Endothelial cell of umbilical vein (primary cell): ENCODE measurements at regions not wholly inside any gene's neighbourhood (a gene's known extent, or its start where the extent isn't known, plus 50 kb on each side); places are given as distances from the start of the nearest gene placed in this dataset.

Experiments used
- BruUV-seq: library from RNA; stranded (reverse); fragments of 400-500 nt; replicated peaks from 2 replicates; lab custom pipeline; 2021; lab: Mats Ljungman, UMichigan
- CTCF ChIA-PET: fragments of 300-600, 350-600 bp; sonication (Branson Sonifier 250); formaldehyde crosslinking; loops from one replicate; lab custom pipeline; 2021; ENCODE audit warnings: antibody characterized with exemption, inconsistent platforms; lab: Charles Lee
- POLR2A ChIA-PET: fragments of 300-600, 350-600 bp; sonication (Branson Sonifier 250); formaldehyde crosslinking; loops from one replicate; lab custom pipeline; 2021; ENCODE audit warnings: antibody characterized with exemption, inconsistent platforms; lab: Charles Lee
- DNase-seq: peaks from one replicate; pipeline ENCODE4 v3.0.0-alpha.2; 2011; ENCODE audit warnings: low read depth, low spot score
- FAIRE-seq: peaks from 2 replicates; lab custom pipeline; 2011; peaks lifted over from hg19 to GRCh38; lab: Jason Lieb, UNC
- H2AFZ ChIP-seq: 2 replicates; pipeline ENCODE4 v1.6.0; 2012; ENCODE audit warnings: low read depth, low read length, control low read depth, inconsistent platforms
- H3K27ac ChIP-seq: 2 replicates; pipeline ENCODE4 v1.5.1; 2011; ENCODE audit warnings: low read depth, mild to moderate bottlenecking, control low read depth, low read length, moderate library complexity; ENCODE audit not compliant: insufficient read depth
- H3K27me3 ChIP-seq, 2 experiments: 2 replicates each; pipeline versions ENCODE4 v1.6.0 to v1.6.1; 2011; ENCODE audit warnings: low read length in 2 of 2, mixed read lengths in 1 of 2; ENCODE audit not compliant: control insufficient read depth in 2 of 2, insufficient read depth in 2 of 2
- H3K36me3 ChIP-seq, 2 experiments: 2 replicates in 1 of 2; 3 replicates in 1 of 2; pipeline ENCODE4 v1.5.1; 2011; ENCODE audit warnings: low read length in 2 of 2, mild to moderate bottlenecking in 1 of 2, moderate library complexity in 1 of 2; ENCODE audit not compliant: control insufficient read depth in 2 of 2, insufficient read depth in 2 of 2; ENCODE audit errors: extremely low read depth in 1 of 2
- H3K4me1 ChIP-seq: 3 replicates; pipeline ENCODE4 v1.5.1; 2011; ENCODE audit warnings: mild to moderate bottlenecking, low read length; ENCODE audit not compliant: control insufficient read depth, insufficient read depth; ENCODE audit errors: extremely low read depth
- H3K4me2 ChIP-seq: 2 replicates; pipeline ENCODE4 v1.6.1; 2011; ENCODE audit warnings: low read length, control low read depth, mixed read lengths; ENCODE audit not compliant: insufficient read depth
- H3K4me3 ChIP-seq, 3 experiments: fragments of 200-600 bp in 1 of 3; sonication (generic), shearing (Covaris generic) in 1 of 3; replicated peaks in 1 of 3; 2 replicates each; pipeline ENCODE4 v1.5.1; 2011 to 2016; ENCODE audit warnings: control low read depth in 3 of 3, low read length in 3 of 3, mild to moderate bottlenecking in 2 of 3, inconsistent platforms in 1 of 3, low read depth in 1 of 3, moderate library complexity in 1 of 3; ENCODE audit not compliant: insufficient read depth in 1 of 3
- H3K79me2 ChIP-seq: 2 replicates; pipeline ENCODE4 v1.6.0; 2012; ENCODE audit warnings: low read length, inconsistent platforms; ENCODE audit not compliant: control insufficient read depth, insufficient read depth
- H3K9ac ChIP-seq: replicated peaks from 2 replicates; pipeline ENCODE3; 2011; ENCODE audit warnings: low read length, control low read depth; ENCODE audit not compliant: insufficient read depth; ENCODE audit errors: extremely low read depth
- H3K9me1 ChIP-seq: replicated peaks from 3 replicates; pipeline ENCODE4 v1.6.0; 2011; ENCODE audit warnings: mild to moderate bottlenecking, low read length; ENCODE audit not compliant: control insufficient read depth, insufficient read depth; ENCODE audit errors: extremely low read depth
- H3K9me3 ChIP-seq: replicated peaks from 2 replicates; pipeline ENCODE4 v1.5.1; 2012; ENCODE audit warnings: low read length, inconsistent platforms; ENCODE audit not compliant: control insufficient read depth, insufficient read depth
- H4K20me1 ChIP-seq: replicated peaks from 2 replicates; pipeline ENCODE3; 2011; ENCODE audit warnings: mild to moderate bottlenecking, low read length; ENCODE audit not compliant: control insufficient read depth, insufficient read depth; ENCODE audit errors: extremely low read depth
- EZH2 ChIP-seq: IDR thresholded peaks from 2 replicates; pipeline ENCODE4 v1.6.1; 2012; ENCODE audit warnings: borderline replicate concordance, low read depth, mild to moderate bottlenecking, moderate library complexity, low read length, inconsistent platforms; ENCODE audit not compliant: severe bottlenecking
- FOS ChIP-seq: IDR thresholded peaks from 2 replicates; pipeline ENCODE4 v1.6.1; 2011; ENCODE audit warnings: mild to moderate bottlenecking, low read length, moderate library complexity, borderline replicate concordance; ENCODE audit not compliant: insufficient read depth
- GATA2 ChIP-seq: IDR thresholded peaks from 2 replicates; pipeline ENCODE4 v1.7.0; 2011; ENCODE audit warnings: low read depth, mild to moderate bottlenecking, moderate library complexity, mixed read lengths, low read length; ENCODE audit not compliant: insufficient read length, insufficient read depth
- JUN ChIP-seq: IDR thresholded peaks from 2 replicates; pipeline ENCODE4 v1.6.1; 2011; ENCODE audit warnings: borderline replicate concordance, low read depth; ENCODE audit not compliant: insufficient read length, insufficient read depth
- MYC ChIP-seq: IDR thresholded peaks from one replicate; pipeline ENCODE4 v1.6.1; 2011; ENCODE audit warnings: mild to moderate bottlenecking, low read depth, low read length
- POLR2A ChIP-seq: IDR thresholded peaks from 2 replicates; pipeline ENCODE4 v1.6.1; 2012; ENCODE audit warnings: low read depth, mild to moderate bottlenecking, control low read depth, low read length
- POLR2AphosphoS5 ChIP-seq: IDR thresholded peaks from 2 replicates; pipeline ENCODE4 v1.6.1; 2012; ENCODE audit warnings: low read depth, mild to moderate bottlenecking, control low read depth, low read length, moderate library complexity; ENCODE audit not compliant: insufficient read depth
- dilution Hi-C: fragments of 300-500 bp; cut with MboI; formaldehyde crosslinking; loops from one replicate; pipeline ENCODE4 v1.15.0; 2019; ENCODE audit warnings: low sequenced_read_pairs; ENCODE audit not compliant: extremely low pct_ligation_motif_present
- intact Hi-C: fragments of 100-400 bp; cut with micrococcal nuclease; formaldehyde crosslinking; loops from one replicate; pipeline ENCODE4 v1.10.0; 2022
- TF ChIP-seq, protein P1 (sequence below): IDR thresholded peaks from 2 replicates; pipeline ENCODE4 v1.6.1; 2011; ENCODE audit not compliant: insufficient read depth, insufficient read length
- TF ChIP-seq, protein P2 (sequence below), 2 donors: IDR thresholded peaks; 1 replicate in 1 of 2; 2 replicates in 1 of 2; pipeline ENCODE4 v1.5.1; 2011; ENCODE audit warnings: low read length in 2 of 2, mild to moderate bottlenecking in 2 of 2, moderate library complexity in 2 of 2, control low read depth in 1 of 2, inconsistent platforms in 1 of 2, low read depth in 1 of 2; ENCODE audit not compliant: insufficient read depth in 1 of 2; ENCODE audit errors: extremely low read depth in 1 of 2

DNA sequence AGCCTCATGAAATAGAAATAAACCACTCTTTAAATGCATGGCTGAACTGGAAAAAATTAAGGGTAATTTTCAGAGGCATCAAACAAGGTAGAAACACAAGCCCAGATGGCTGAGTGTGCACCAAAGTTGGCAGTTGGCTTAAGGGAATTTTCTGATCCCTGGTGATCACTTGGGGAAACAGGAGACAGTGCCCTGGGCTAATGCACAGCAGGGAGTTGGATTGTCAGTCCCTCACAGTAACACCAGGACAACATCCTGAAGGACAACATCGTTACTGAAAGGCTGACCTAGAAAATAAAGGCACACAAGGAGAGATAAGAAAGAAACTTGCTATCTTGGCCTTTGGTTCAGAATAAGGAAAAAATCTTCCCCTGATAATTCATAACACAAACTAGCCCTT is 417.0 kb downstream of the SLC4A3 start:
- no peaks in the 10 kb centered on the region for H3K27me3 ChIP-seq
- no peak for TF ChIP-seq GATA2
- no peak for TF ChIP-seq EZH2
- TF ChIP-seq, protein P1, sequence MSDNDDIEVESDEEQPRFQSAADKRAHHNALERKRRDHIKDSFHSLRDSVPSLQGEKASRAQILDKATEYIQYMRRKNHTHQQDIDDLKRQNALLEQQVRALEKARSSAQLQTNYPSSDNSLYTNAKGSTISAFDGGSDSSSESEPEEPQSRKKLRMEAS, result no peak
- TF ChIP-seq FOS, result no peak
- TF ChIP-seq POLR2A, result no peak
- no peak for TF ChIP-seq MYC
- TF ChIP-seq, protein P2, sequence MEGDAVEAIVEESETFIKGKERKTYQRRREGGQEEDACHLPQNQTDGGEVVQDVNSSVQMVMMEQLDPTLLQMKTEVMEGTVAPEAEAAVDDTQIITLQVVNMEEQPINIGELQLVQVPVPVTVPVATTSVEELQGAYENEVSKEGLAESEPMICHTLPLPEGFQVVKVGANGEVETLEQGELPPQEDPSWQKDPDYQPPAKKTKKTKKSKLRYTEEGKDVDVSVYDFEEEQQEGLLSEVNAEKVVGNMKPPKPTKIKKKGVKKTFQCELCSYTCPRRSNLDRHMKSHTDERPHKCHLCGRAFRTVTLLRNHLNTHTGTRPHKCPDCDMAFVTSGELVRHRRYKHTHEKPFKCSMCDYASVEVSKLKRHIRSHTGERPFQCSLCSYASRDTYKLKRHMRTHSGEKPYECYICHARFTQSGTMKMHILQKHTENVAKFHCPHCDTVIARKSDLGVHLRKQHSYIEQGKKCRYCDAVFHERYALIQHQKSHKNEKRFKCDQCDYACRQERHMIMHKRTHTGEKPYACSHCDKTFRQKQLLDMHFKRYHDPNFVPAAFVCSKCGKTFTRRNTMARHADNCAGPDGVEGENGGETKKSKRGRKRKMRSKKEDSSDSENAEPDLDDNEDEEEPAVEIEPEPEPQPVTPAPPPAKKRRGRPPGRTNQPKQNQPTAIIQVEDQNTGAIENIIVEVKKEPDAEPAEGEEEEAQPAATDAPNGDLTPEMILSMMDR (IDR thresholded peaks at IDR 0.05; ENCODE audit: extremely low read depth in 1 of 2, insufficient read depth in 1 of 2, low read depth in 1 of 2, low read length in 2 of 2), result no peak
- no peak for TF ChIP-seq POLR2AphosphoS5
- no peak for TF ChIP-seq JUN
- no peak for DNase-seq
- dilution Hi-C loops (no loop called here), intact Hi-C loops (no loop called here)
- H3K9me3 ChIP-seq, result peaks cover 2% of the 10 kb centered on the region
- H3K36me3 ChIP-seq, result no peaks in the 10 kb centered on the region
- ChIA-PET CTCF (no interaction called here), POLR2A (no interaction called here)
- no TSS peak for BruUV-seq
- no peaks in the 10 kb centered on the region for H3K4me1 ChIP-seq
- H3K9me1 ChIP-seq, result no peaks in the 10 kb centered on the region
- no peaks in the 10 kb centered on the region for H4K20me1 ChIP-seq
- H2AFZ ChIP-seq, result no peak overlapping the region
- no peaks in the 10 kb centered on the region for H3K79me2 ChIP-seq
- H3K9ac ChIP-seq, result no peak overlapping the region
- no peak overlapping the region for H3K4me3 ChIP-seq
- H3K4me2 ChIP-seq, result no peak overlapping the region
- H3K27ac ChIP-seq, result no peak overlapping the region
- no peak for FAIRE-seq
